ENCODE measurements at regions not wholly inside any gene's neighbourhood (a gene's known extent, or its start where the extent isn't known, plus 50 kb on each side); places are given as distances from the start of the nearest gene placed in this dataset.

DNA sequence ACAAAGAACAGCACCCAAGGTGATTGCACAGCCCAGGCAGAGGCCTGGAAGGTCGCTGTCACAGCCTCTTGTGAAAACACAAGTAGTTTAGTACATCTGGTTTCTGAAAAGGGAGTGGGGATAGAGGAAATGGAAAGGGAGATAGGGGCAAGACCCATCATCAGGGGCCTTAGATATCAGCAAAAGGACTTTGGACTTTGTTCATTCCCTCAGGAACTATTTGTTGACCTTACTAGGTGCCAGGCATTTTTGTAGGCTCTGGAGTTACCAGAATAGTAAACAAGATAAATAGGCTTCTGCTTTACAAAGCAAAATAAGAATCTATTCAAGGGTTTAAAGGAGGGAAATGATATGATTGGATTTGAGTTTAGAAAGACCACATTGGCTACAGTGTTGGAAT is 199.4 kb upstream of the CDKN3 start:
- TF ChIP-seq EZH2 (IDR thresholded peaks at IDR 0.05) (no peak), POLR2AphosphoS5 (IDR thresholded peaks at IDR 0.05; ENCODE audit: borderline replicate concordance, low read depth, low read length) (no peak), FOXP2 (optimal IDR thresholded peaks at IDR 0.05; ENCODE audit: control extremely low read depth, extremely low read length, insufficient read depth) (no peak)
